HEK293T (cell line): ENCODE measurements at regions not wholly inside any gene's neighbourhood (a gene's known extent, or its start where the extent isn't known, plus 50 kb on each side); places are given as distances from the start of the nearest gene placed in this dataset.

Experiments used
- CTCF ChIA-PET: fragments of 350-600 bp; formaldehyde crosslinking; extraction: SDS; loops from one replicate; lab custom pipeline; 2021; ENCODE audit warnings: antibody characterized with exemption, inconsistent platforms; lab: Yijun Ruan, JAX
- POLR2A ChIA-PET: fragments of 350-600 bp; formaldehyde crosslinking; extraction: SDS; loops from one replicate; lab custom pipeline; 2020; ENCODE audit warnings: antibody characterized with exemption, inconsistent platforms; lab: Yijun Ruan, JAX
- DNase-seq: peaks from one replicate; pipeline ENCODE4 v3.0.0; 2012; ENCODE audit warnings: mixed read lengths; ENCODE audit errors: extremely low spot score
- ARNT ChIP-seq: fragments of 450-650 bp; IDR thresholded peaks from 2 replicates; pipeline ENCODE4 v1.6.1; 2017; ENCODE audit warnings: mild to moderate bottlenecking
- BHLHE40 ChIP-seq: fragments of 450-650 bp; IDR thresholded peaks from 2 replicates; pipeline ENCODE4 v1.6.1; 2016; ENCODE audit warnings: mild to moderate bottlenecking, moderate library complexity, borderline replicate concordance
- CTBP1 ChIP-seq: fragments of 450-650 bp; IDR thresholded peaks from 2 replicates; pipeline ENCODE4 v1.6.1; 2016; ENCODE audit warnings: borderline replicate concordance
- ELF4 ChIP-seq: fragments of 450-650 bp; IDR thresholded peaks from 2 replicates; pipeline ENCODE4 v1.6.1; 2017; ENCODE audit warnings: antibody characterized with exemption
- FOXA1 ChIP-seq: fragments of 450-650 bp; IDR thresholded peaks from 2 replicates; pipeline ENCODE4 v1.6.1; 2016; ENCODE audit warnings: mild to moderate bottlenecking
- FOXK2 ChIP-seq: fragments of 450-650 bp; IDR thresholded peaks from 2 replicates; pipeline ENCODE4 v1.6.1; 2016; ENCODE audit warnings: mild to moderate bottlenecking
- FOXM1 ChIP-seq: fragments of 450-650 bp; IDR thresholded peaks from 2 replicates; pipeline ENCODE4 v1.6.1; 2017; ENCODE audit warnings: mild to moderate bottlenecking, borderline replicate concordance
- HDGF ChIP-seq: fragments of 450-650 bp; IDR thresholded peaks from 2 replicates; pipeline ENCODE4 v1.6.1; 2017; ENCODE audit warnings: antibody characterized with exemption, borderline replicate concordance
- L3MBTL2 ChIP-seq: fragments of 450-650 bp; conservative IDR thresholded peaks from 2 replicates; pipeline ENCODE4 v1.6.1; 2016; ENCODE audit warnings: mild to moderate bottlenecking
- LEF1 ChIP-seq: fragments of 450-650 bp; IDR thresholded peaks from 2 replicates; pipeline ENCODE4 v1.6.1; 2017; ENCODE audit warnings: mild to moderate bottlenecking, borderline replicate concordance
- NFRKB ChIP-seq: fragments of 450-650 bp; IDR thresholded peaks from 2 replicates; pipeline ENCODE4 v1.6.1; 2016; ENCODE audit warnings: mild to moderate bottlenecking, moderate library complexity
- SP1 ChIP-seq: fragments of 450-650 bp; IDR thresholded peaks from 2 replicates; pipeline ENCODE4 v1.6.1; 2017
- SUZ12 ChIP-seq: fragments of 450-650 bp; IDR thresholded peaks from 2 replicates; pipeline ENCODE4 v1.6.1; 2016; ENCODE audit warnings: mild to moderate bottlenecking
- TARDBP ChIP-seq: fragments of 450-650 bp; IDR thresholded peaks from 2 replicates; pipeline ENCODE4 v1.6.1; 2016
- ZNF384 ChIP-seq: fragments of 450-650 bp; IDR thresholded peaks from 2 replicates; pipeline ENCODE4 v1.6.1; 2016
- TF ChIP-seq, protein P1 (sequence below): fragments of 450-650 bp; IDR thresholded peaks from 2 replicates; pipeline ENCODE4 v1.6.1; 2016

DNA sequence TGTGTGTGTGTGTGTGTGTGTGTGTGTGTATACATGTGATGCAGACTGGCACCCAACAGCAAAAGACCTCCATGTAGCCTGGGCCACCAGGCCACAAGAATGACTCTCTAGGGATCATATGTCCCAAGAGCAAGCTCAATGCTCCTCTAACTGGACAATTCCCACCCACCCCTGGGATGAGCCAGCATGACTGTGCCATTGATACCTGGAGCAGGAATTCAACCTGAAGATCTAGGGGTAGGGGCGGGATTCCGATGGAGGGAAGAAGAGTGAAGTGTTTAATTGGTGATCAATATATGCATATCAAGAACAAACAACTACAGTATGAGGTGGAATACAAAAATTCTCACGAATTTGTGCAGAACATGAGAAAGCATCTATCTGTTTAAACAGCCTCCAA, 136.2 kb downstream of the PSMG1 start:
- DNase-seq = no peak
- no peak for TF ChIP-seq FOXM1
- TF ChIP-seq CTBP1 = no peak
- no peak for TF ChIP-seq SUZ12
- TF ChIP-seq, protein P1, sequence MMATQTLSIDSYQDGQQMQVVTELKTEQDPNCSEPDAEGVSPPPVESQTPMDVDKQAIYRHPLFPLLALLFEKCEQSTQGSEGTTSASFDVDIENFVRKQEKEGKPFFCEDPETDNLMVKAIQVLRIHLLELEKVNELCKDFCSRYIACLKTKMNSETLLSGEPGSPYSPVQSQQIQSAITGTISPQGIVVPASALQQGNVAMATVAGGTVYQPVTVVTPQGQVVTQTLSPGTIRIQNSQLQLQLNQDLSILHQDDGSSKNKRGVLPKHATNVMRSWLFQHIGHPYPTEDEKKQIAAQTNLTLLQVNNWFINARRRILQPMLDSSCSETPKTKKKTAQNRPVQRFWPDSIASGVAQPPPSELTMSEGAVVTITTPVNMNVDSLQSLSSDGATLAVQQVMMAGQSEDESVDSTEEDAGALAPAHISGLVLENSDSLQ = no peak
- TF ChIP-seq HDGF = no peak
- TF ChIP-seq ELF4 = no peak
- TF ChIP-seq LEF1 = no peak
- TF ChIP-seq NFRKB = no peak
- no peak for TF ChIP-seq FOXK2
- TF ChIP-seq ZNF384 = no peak
- TF ChIP-seq FOXA1 = no peak
- ChIA-PET CTCF (interaction anchor here (0.5 kb wide), 1 partner anchor 570 kb away, joined by 3 read pairs; no protein-coding TSS in a partner anchor), POLR2A (no interaction called here)

DNA sequence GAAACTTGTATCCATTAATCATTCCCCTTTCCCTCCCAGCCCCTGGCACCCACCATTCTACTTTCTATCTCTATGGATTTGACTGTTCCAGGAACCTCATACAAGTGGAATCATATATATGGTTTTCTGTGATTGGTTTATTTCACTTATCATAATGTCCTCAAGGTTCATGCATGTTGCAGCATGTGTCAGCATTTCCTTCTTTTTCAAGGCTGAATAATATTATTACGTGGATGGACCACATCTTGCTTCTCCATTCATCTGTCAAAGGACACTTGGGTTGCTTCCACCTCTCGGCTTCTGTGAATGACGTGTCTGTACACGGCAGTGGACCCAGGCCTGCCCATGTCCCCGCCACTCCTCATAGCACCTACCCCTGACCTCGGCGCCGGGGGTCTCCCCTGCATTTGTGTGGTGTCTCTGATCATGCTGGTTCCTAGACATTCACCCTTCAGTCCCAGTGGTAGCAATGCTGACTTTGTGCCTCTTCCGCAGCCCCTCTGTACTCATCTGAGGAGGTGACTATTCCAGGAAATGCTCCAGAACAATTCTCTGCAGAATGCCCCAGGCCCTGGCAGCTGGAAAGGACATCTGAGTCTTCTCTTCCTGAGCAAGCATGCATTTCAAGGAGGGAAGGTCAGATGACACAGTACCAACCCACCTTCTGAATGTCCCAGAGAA, 136.9 kb downstream of the PSMG1 start:
- no peak for DNase-seq
- ChIA-PET POLR2A (no interaction called here), CTCF (interaction anchor here (0.5 kb wide), 2 partner anchors 67 to 569 kb away, joined by 3 read pairs; no protein-coding TSS in a partner anchor)
- no peak for TF ChIP-seq ZNF384
- TF ChIP-seq, protein P1 = no peak
- no peak for TF ChIP-seq FOXK2
- no peak for TF ChIP-seq L3MBTL2
- no peak for TF ChIP-seq NFRKB
- TF ChIP-seq LEF1 = no peak
- TF ChIP-seq ELF4 = no peak

DNA sequence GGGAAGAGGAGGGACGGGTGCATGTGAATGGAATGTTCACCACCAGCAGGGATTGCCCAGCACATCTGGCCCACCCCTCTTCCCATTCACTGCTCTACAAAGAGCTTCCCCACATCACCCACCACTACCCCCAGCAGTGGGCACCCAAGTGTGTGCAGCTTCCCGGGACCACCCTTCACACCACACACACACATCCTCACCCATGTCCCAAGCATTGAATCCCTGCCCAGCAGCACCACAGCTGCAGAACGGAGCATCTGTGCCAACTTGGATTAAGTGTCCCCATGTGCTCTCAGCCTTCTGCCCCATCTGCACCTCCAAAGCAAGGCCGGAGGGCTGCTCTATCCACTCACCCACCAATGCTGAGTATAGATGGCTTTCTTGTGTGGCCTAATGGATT, 141.4 kb downstream of the PSMG1 start:
- POLR2A ChIA-PET = no interaction called here
- TF ChIP-seq FOXK2 = no peak
- no peak for TF ChIP-seq SP1
- no peak for TF ChIP-seq BHLHE40
- TF ChIP-seq NFRKB = no peak
- no peak for TF ChIP-seq HDGF
- DNase-seq = no peak
- CTCF ChIA-PET = no interaction called here

DNA sequence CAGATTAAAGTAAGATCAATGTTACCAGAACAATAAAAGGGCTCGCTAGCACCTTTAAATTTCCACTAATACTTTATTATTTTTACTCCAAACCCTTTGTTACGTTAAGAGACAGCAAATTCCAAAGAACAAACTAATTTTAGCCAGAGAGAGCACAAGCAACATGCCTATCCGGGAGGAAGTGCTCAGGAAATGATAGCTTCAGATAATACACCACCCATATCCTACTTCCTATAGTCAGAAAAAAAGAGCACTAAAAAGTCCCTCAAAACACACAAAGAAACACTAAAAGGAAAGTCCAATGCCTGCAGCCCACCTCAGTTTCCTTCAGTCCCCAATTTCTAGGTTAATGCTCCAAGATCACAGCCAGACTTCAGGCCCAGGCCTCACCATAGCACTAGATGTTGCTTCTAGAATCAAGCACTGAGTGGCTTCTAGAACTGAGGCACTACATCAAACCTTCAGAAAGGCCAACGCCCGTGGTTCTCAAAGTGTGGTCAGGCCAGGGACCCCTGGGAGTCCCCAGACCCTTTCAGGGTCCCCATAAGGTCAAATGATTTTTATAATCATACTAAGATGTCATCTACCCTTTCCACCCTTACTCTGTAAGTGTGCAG, 142.6 kb downstream of the PSMG1 start:
- ChIA-PET POLR2A (no interaction called here), CTCF (no interaction called here)
- TF ChIP-seq FOXA1 = no peak
- DNase-seq = no peak

DNA sequence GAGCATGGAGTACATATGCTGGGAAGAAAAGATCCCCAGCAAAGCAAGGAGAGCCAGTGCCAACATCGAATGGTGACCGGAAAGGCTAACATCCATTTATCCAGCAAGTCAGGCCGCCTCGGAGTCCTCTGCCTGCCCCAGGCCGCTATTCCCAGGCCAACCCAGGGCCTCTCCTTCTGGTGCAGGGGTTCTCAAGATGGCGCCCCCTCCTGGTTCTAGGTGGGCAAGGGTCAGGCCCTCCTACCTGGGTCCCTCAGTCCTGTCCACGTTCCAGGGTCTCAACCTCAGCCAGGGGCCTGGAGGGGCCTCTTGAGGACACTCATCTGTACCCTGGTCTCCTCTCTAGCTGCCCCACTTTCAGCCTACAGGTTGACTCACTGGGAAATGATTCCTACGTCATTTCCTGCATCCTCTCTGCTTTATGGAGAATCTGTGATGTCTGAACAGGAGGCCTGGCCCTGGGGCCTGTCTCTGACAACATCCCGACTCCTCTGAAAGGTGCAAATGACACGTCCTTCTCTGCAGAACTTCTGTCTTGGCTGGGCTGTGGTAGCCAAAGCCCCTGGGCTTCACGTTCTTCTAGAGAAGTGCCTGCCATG, 145.3 kb downstream of the PSMG1 start:
- ChIA-PET CTCF (interaction anchor here (1.1 kb wide), 1 partner anchor 49 kb away, joined by 3 read pairs; no protein-coding TSS in a partner anchor), POLR2A (no interaction called here)
- no peak for TF ChIP-seq CTBP1
- no peak for TF ChIP-seq ZNF384
- TF ChIP-seq ELF4 = no peak
- no peak for TF ChIP-seq FOXA1
- TF ChIP-seq SUZ12 = no peak
- TF ChIP-seq TARDBP = no peak
- TF ChIP-seq L3MBTL2 = no peak
- no peak for TF ChIP-seq FOXM1
- no peak for TF ChIP-seq ARNT
- TF ChIP-seq LEF1 = no peak
- TF ChIP-seq HDGF = no peak
- TF ChIP-seq FOXK2 = no peak
- no peak for DNase-seq

DNA sequence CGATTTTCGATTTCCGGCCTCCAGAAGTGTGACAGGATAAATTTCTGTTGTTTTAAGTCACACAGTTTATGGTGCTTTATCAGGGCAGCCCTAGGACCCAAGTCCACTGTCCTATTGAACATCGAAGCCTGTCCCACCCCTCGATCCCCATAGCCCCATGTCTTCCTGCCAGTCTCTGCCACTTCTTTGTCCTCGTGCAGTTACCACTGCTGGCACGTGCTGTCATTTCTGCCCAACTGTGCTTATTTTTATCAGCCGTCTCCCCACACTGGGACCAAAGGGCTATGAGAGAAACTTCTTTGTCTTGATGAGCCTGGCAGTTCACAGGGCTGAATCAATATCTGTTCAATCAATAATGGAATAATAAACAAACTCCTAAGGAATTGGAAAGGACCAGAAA, 146.7 kb downstream of the PSMG1 start:
- no peak for DNase-seq
- no peak for TF ChIP-seq ZNF384
- TF ChIP-seq NFRKB = no peak
- TF ChIP-seq SUZ12 = no peak
- TF ChIP-seq ARNT = no peak
- TF ChIP-seq L3MBTL2 = no peak
- TF ChIP-seq FOXK2 = no peak
- TF ChIP-seq FOXA1 = no peak
- no peak for TF ChIP-seq SP1
- TF ChIP-seq, protein P1 = no peak
- TF ChIP-seq ELF4 = no peak
- no peak for TF ChIP-seq TARDBP
- TF ChIP-seq CTBP1 = no peak
- TF ChIP-seq BHLHE40 = no peak
- TF ChIP-seq FOXM1 = no peak
- TF ChIP-seq HDGF = no peak
- no peak for TF ChIP-seq LEF1
- ChIA-PET POLR2A (no interaction called here), CTCF (interaction anchor here (1.1 kb wide), 1 partner anchor 51 kb away, joined by 3 read pairs; no protein-coding TSS in a partner anchor)
